WERI-Rb-1 (cell line): ENCODE measurements at regions not wholly inside any gene's neighbourhood (a gene's known extent, or its start where the extent isn't known, plus 50 kb on each side); places are given as distances from the start of the nearest gene placed in this dataset.

Source experiments
- DNase-seq: peaks from one replicate; pipeline ENCODE4 v3.0.0-alpha.2; 2020
- H3K27ac ChIP-seq: fragments of 250-450 bp; sonication (Bioruptor Pico); 2 replicates; pipeline ENCODE4 v1.5.1; 2020; ENCODE audit warnings: mild to moderate bottlenecking, moderate library complexity
- H3K27me3 ChIP-seq: fragments of 250-450 bp; sonication (Bioruptor Pico); 2 replicates; pipeline ENCODE4 v1.5.1; 2021; ENCODE audit warnings: mild to moderate bottlenecking, low read depth, moderate library complexity; ENCODE audit not compliant: insufficient read depth, severe bottlenecking
- H3K36me3 ChIP-seq: fragments of 250-450 bp; sonication (Bioruptor Pico); 2 replicates; pipeline ENCODE4 v1.5.1; 2020; ENCODE audit warnings: mild to moderate bottlenecking, moderate library complexity
- H3K4me3 ChIP-seq: 2 replicates; pipeline ENCODE4 v1.5.1; 2011; ENCODE audit warnings: low read depth, mild to moderate bottlenecking, control low read depth, low read length
- H3K9me3 ChIP-seq: fragments of 250-450 bp; sonication (Bioruptor Pico); 2 replicates; pipeline ENCODE4 v1.5.1; 2021; ENCODE audit warnings: mild to moderate bottlenecking, moderate library complexity; ENCODE audit not compliant: severe bottlenecking
- CTCF ChIP-seq: IDR thresholded peaks from 2 replicates; pipeline ENCODE4 v1.5.1; 2011; ENCODE audit warnings: low read depth, mild to moderate bottlenecking, control low read depth, inconsistent platforms, low read length

DNA sequence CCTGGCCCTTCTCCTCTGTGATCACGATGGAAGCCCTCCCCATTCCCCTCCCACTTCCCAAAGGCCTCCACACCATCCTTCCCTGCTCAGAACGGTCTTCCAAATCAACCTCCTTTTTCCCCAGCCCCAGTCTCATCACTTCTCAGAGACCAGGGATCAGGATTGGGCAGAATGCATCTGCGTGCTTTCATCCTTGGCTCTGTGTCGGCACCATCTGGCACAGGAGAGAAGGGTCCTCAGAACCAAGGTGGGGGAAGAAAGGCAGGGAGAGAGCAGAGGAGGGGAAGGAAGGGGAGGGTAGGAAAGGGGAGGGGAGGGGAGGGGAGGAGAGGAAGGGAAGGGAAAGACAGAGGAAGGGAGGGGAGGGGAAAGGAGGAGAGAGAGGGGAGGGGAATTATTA is 52.4 kb upstream of the FICD start:
- Histone ChIP-seq H3K9me3 (no peaks in the 10 kb centered on the region), H3K36me3 (no peaks in the 10 kb centered on the region), H3K4me3 (no peak overlapping the region), H3K27ac (no peak overlapping the region), H3K27me3 (peaks cover 63% of the 10 kb centered on the region)
- DNase-seq = no peak
- no peak for TF ChIP-seq CTCF

DNA sequence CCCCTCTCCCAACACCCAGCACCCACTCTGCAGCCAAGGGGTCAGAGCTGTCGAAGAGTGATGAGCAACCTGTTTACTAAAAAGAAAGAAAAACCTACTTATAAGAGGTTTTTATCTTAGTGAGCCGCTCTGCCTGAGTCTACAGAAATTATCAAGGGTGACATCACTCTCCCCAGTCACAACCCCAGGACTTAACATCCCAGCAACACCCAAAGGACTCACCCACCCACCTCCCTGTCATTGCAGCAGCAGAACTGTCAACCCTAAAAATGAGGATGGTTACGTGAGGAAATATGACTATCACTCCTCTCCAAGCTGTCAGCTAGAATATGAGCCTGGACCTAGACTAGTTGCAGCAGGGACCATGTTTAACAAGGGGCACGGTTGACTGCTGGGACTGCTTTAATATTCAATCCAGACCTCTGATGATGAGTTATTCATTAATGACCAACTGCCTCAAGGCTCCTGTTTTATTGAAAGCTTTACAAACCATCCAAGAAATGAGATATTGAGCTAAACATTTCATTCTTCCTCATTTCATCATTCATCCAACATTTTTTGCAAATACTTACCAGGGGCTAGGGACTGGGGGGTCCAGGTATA is 53.9 kb upstream of the FICD start:
- H3K36me3 ChIP-seq = no peaks in the 10 kb centered on the region
- no peaks in the 10 kb centered on the region for H3K9me3 ChIP-seq
- DNase-seq = no peak
- peaks cover 51% of the 10 kb centered on the region for H3K27me3 ChIP-seq
- H3K4me3 ChIP-seq = no peak overlapping the region
- no peak for TF ChIP-seq CTCF
- H3K27ac ChIP-seq = no peak overlapping the region

DNA sequence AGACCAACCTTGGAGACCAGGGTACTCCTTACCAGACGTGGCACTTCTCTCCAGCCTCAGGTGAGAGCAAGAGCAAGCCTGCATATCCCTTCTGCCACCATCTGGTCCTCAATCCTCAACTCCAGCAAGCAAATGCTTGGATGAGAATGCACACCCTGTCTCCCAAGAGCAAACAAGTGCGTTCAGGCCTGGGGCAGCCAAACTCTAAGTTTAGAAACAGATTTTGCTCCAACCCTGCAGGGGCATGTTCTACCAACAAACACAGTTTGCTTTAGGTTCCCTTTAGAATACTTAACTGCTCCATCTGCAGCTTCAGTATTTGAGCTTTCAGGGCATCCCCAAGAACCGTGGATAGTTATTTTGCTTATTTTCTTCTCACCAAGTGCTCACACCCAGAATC is 55.9 kb upstream of the FICD start:
- no peaks in the 10 kb centered on the region for H3K9me3 ChIP-seq
- peaks cover 46% of the 10 kb centered on the region for H3K27me3 ChIP-seq
- DNase-seq = no peak
- no peak overlapping the region for H3K27ac ChIP-seq
- no peak for TF ChIP-seq CTCF
- no peaks in the 10 kb centered on the region for H3K36me3 ChIP-seq
- H3K4me3 ChIP-seq = no peak overlapping the region

DNA sequence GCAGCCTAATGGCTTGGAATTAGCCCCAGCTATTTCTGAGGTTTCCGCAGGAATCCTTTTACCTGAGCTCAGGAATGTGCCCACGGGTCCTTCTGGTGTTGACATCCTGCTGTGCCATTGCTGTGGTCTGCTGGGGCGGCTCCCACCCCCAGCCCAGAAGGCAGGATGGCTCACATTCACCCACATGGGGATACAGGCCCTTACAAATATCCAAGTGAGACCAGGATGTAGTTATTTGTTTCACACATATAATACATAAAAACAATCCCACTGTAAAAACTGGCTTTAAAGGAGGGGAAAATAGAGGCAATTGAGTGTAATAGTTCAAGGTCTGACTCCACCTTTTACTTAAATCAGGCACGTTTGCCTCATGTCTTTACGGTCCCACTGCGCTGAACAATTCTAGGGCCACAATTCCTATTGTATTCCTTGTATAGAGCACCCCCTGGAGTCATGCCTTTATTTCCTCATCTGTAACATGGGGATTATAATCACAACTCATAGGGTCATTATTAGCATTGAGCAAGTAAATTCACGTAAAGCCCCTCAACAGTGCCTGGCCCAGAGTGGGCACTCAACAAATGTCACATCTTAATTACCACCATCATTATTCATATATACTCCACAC is 57.2 kb upstream of the FICD start:
- Histone ChIP-seq H3K9me3 (no peaks in the 10 kb centered on the region), H3K27me3 (peaks cover 48% of the 10 kb centered on the region), H3K27ac (no peak overlapping the region), H3K4me3 (no peak overlapping the region), H3K36me3 (no peaks in the 10 kb centered on the region)
- no peak for DNase-seq
- TF ChIP-seq CTCF = no peak

DNA sequence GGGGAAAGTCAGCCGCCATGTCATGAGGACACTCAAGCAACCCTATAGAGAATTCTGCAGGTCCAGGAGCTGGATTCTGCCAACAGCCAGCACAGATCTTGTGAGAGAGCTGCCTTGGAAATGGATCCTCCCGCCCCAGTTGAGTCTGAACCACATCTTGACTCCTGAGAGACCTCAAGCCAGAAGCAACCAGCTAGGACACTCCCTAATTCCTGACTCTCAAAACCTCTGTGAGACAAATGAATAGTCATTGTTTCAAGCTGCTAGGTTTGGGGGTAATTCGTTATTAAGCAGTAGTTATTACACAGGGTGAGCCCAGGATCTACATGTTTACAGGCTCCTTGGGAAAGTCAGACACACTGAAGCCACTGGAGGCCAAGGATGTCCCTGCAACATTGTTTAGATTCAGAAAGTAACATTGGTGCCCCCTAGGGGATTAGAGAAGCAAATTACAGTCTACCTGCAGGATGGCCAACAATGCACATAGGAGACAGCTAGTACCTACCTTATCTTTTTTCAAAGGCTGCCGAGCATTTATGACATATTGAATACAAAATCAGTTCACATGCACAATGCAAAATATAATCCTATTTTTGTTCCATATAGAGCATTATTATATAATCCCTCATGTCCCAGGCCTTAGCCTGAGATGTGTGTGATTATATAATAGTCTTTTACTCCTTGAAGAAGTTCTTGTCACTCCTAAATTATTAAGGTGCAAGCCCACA is 57.9 kb upstream of the FICD start:
- Histone ChIP-seq H3K4me3 (no peak overlapping the region), H3K27ac (no peak overlapping the region), H3K9me3 (no peaks in the 10 kb centered on the region), H3K36me3 (no peaks in the 10 kb centered on the region), H3K27me3 (peaks cover 50% of the 10 kb centered on the region)
- peak; percentile 22 for DNase-seq
- peak; percentile 70 for TF ChIP-seq CTCF
